GM12874 (cell line): ENCODE measurements at regions not wholly inside any gene's neighbourhood (a gene's known extent, or its start where the extent isn't known, plus 50 kb on each side); places are given as distances from the start of the nearest gene placed in this dataset.

Experiments used
- TF ChIP-seq, protein P1 (sequence below): IDR thresholded peaks from 2 replicates; pipeline ENCODE4 v1.5.1; 2011; ENCODE audit warnings: low read depth, mild to moderate bottlenecking, control low read depth, low read length, moderate library complexity; ENCODE audit not compliant: insufficient read depth

DNA sequence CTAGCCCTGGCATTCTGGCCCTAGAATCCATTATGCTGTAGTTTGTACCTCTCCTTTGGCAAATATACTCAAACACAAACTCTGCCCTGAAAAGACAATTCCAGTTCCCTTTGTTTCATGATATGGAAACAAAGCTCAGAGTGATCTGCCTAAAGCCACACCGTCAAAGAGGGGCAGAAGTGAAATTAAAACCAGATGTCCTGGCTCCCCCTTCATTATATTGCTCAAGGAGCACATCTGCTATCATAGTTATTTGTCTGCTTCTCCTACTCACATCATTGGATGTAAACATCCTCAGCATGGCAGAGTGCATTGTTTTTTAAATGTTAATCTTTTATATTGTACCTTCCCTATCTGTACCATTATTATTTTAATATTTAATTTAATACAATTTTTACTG is 266.7 kb upstream of the SMARCA2 start:
- TF ChIP-seq, protein P1, sequence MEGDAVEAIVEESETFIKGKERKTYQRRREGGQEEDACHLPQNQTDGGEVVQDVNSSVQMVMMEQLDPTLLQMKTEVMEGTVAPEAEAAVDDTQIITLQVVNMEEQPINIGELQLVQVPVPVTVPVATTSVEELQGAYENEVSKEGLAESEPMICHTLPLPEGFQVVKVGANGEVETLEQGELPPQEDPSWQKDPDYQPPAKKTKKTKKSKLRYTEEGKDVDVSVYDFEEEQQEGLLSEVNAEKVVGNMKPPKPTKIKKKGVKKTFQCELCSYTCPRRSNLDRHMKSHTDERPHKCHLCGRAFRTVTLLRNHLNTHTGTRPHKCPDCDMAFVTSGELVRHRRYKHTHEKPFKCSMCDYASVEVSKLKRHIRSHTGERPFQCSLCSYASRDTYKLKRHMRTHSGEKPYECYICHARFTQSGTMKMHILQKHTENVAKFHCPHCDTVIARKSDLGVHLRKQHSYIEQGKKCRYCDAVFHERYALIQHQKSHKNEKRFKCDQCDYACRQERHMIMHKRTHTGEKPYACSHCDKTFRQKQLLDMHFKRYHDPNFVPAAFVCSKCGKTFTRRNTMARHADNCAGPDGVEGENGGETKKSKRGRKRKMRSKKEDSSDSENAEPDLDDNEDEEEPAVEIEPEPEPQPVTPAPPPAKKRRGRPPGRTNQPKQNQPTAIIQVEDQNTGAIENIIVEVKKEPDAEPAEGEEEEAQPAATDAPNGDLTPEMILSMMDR = no peak

DNA sequence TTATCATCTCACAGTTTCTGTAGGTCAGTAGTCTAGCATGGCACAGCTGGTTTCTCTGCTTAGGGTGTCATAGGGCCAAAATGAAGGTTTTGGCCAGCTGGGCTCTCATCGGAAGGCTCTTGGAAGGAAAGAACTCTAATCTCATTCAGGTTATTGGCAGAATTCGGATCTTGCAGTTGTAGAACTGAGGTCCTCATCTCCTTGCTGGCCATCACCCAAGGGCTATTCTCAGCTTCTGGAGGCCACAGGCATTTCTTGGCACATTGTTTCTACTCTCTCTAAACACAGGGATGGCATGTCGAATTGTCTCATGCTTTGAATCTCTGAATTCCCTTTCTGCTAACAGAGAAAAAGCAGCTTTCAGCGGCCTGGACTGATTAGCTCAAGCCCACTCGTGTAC is 258.0 kb upstream of the SMARCA2 start:
- TF ChIP-seq, protein P1 = no peak

GRCh38 chr9:1759009-1759408 is 256.1 kb upstream of the SMARCA2 start:
- TF ChIP-seq, protein P1 = no peak

GRCh38 chr9:1759771-1760300 is 255.3 kb upstream of the SMARCA2 start:
- TF ChIP-seq, protein P1 = no peak

DNA sequence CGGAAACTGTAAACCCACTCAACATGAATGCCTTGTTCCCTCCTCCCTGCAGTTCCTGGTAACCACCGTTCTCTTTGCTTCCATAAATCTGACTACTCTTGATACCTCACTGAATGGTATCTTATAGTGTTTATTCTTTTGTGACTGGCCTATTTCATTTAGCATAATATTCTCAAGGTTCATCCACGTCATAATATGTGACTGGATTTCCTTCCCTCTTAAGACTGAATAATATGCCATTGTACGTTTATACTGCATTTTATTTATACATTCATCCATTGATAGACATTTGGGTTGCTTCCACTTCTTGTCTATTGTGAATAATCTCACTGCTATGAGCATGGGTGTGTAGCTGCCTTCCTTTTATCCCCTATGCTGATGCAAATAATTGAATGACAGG is 253.3 kb upstream of the SMARCA2 start:
- TF ChIP-seq, protein P1 = no peak

DNA sequence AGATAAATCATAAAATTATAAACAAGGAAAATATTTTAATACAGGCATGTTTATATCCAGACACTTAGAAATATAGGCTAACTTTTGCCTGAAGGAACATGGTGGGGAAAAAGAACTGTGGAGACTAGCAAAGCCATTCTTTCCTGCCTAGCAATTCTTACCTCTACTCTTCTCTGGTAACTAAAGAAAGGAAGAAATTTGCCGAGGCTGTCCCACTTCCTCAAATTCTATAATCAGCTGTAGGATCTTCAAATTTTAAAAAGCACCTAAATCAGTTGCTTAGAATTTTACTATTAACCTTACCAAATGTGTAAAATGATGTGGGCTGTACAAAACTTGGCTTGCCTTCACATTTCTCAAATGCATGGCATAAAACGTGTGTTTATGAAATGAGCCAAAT is 249.1 kb upstream of the SMARCA2 start:
- TF ChIP-seq, protein P1 = no peak

DNA sequence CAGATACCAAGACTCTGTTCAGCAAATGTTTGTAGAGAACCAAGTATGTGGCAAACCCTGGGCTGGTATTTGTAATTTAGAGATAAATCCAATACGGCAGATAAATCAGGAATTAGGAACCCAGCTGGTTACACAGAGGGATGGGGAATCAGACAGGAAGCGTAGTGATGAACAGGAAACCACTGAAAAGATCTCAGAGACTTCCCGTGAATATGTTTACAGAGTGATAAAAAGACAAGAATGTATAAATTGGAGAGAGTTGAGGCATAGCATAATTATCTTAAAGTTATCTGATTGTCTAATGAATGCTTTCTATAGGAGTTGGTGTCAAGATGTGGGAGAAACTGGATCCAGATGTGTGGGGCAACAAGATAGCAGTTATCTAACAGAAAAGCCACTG is 246.6 kb upstream of the SMARCA2 start:
- TF ChIP-seq, protein P1 = no peak

DNA sequence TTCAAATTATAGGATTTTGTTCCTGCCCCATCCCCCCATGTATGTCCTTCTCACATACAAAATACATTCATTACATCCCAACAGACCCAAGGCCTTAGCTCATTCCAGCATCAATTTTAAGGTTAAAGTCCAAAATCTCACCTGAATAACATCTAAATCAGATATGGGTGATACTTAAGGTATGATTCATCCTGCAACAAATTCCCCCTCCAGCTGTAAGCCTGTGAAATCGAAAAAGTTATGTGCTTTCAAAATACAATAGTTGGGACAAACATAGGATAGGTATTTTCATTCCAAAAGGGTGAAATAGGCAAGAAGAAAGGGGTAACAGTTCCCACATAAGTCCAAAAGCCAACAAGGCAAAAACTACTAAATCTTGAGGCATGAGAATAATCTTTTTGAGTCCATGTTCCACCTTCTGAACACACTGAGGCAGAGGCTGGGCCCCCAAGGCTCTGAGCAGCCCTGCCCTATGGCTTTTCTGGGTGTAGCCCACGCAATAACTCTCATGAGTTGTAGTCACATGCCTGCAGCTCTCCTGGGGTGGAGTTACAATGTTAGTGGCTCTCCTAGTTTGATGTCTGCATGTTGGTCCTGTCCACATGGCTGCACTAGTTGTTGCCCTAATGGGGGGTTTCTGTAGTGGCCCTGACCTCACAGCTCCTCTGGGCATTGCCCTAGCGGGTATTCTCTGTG is 243.9 kb upstream of the SMARCA2 start:
- TF ChIP-seq, protein P1 = no peak
